HCT116 (cell line): ENCODE measurements at regions not wholly inside any gene's neighbourhood (a gene's known extent, or its start where the extent isn't known, plus 50 kb on each side); places are given as distances from the start of the nearest gene placed in this dataset.

Experiments used
- CEBPB ChIP-seq: IDR thresholded peaks from 2 replicates; pipeline ENCODE4 v1.6.1; 2012; ENCODE audit warnings: low read depth
- EZH2 ChIP-seq: fragments of 200-600 bp; sonication (generic); IDR thresholded peaks from 2 replicates; pipeline ENCODE4 v1.6.1; 2017; ENCODE audit warnings: antibody characterized with exemption, mixed run types
- JUND ChIP-seq: IDR thresholded peaks from 2 replicates; pipeline ENCODE4 v1.6.1; 2012
- POLR2A ChIP-seq: IDR thresholded peaks from 2 replicates; pipeline ENCODE4 v1.7.0; 2011; ENCODE audit warnings: borderline replicate concordance; ENCODE audit not compliant: insufficient read depth, insufficient read length; ENCODE audit errors: extremely low read depth
- ZFX ChIP-seq: fragments of 450-650 bp; IDR thresholded peaks from 2 replicates; pipeline ENCODE4 v1.6.1; 2017
- TF ChIP-seq, protein P1 (sequence below), 3 experiments: fragments of 200-600 bp in 1 of 3; sonication (generic) in 1 of 3; IDR thresholded peaks in 2 of 3; conservative IDR thresholded peaks in 1 of 3; 2 replicates each; pipeline ENCODE4 v1.5.1; 2012 to 2017; ENCODE audit warnings: low read depth in 2 of 3, low read length in 2 of 3, antibody characterized with exemption in 1 of 3, borderline replicate concordance in 1 of 3, control low read depth in 1 of 3, mild to moderate bottlenecking in 1 of 3, mixed read lengths in 1 of 3, mixed run types in 1 of 3, moderate library complexity in 1 of 3; ENCODE audit not compliant: insufficient read depth in 1 of 3
- TF ChIP-seq, protein P2 (sequence below): IDR thresholded peaks from 2 replicates; pipeline ENCODE4 v1.6.1; 2012
- TF ChIP-seq, protein P3 (sequence below): IDR thresholded peaks from 2 replicates; pipeline ENCODE4 v1.6.1; 2012

DNA sequence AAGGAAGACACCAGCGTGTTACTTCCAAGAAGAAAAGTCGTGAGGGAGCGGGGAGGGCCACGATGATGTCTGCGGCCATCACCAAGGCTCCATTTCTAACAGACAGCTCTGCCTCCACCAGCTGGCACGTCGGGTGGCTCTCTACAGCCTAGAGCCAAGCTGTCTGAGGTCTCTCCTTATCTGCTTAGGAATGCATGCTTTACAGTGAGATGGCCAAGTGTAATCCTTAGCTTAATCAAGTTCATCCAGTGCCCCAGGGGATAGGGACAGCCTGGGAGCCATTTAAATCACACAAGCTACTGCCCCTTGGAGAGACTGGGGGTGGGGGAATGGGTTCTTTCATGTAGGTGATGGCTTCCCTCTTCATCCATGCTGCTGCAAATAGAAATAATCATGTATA, 213.8 kb upstream of the CST7 start:
- TF ChIP-seq EZH2 (no peak), POLR2A (no peak), CEBPB (no peak), JUND (no peak), ZFX (no peak)
- TF ChIP-seq, protein P1, sequence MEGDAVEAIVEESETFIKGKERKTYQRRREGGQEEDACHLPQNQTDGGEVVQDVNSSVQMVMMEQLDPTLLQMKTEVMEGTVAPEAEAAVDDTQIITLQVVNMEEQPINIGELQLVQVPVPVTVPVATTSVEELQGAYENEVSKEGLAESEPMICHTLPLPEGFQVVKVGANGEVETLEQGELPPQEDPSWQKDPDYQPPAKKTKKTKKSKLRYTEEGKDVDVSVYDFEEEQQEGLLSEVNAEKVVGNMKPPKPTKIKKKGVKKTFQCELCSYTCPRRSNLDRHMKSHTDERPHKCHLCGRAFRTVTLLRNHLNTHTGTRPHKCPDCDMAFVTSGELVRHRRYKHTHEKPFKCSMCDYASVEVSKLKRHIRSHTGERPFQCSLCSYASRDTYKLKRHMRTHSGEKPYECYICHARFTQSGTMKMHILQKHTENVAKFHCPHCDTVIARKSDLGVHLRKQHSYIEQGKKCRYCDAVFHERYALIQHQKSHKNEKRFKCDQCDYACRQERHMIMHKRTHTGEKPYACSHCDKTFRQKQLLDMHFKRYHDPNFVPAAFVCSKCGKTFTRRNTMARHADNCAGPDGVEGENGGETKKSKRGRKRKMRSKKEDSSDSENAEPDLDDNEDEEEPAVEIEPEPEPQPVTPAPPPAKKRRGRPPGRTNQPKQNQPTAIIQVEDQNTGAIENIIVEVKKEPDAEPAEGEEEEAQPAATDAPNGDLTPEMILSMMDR (IDR thresholded peaks at IDR 0.05 in 2 of 3, conservative IDR thresholded peaks at IDR 0.05 in 1 of 3; ENCODE audit: borderline replicate concordance in 1 of 3, insufficient read depth in 1 of 3, low read depth in 2 of 3, low read length in 2 of 3): no peak
- TF ChIP-seq, protein P2, sequence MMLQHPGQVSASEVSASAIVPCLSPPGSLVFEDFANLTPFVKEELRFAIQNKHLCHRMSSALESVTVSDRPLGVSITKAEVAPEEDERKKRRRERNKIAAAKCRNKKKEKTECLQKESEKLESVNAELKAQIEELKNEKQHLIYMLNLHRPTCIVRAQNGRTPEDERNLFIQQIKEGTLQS: no peak
- TF ChIP-seq, protein P3, sequence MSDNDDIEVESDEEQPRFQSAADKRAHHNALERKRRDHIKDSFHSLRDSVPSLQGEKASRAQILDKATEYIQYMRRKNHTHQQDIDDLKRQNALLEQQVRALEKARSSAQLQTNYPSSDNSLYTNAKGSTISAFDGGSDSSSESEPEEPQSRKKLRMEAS: no peak
